ENCODE measurements at regions not wholly inside any gene's neighbourhood (a gene's known extent, or its start where the extent isn't known, plus 50 kb on each side); places are given as distances from the start of the nearest gene placed in this dataset.

GRCh38 chr16:51896013-51896412, 650.9 kb downstream of the TOX3 start:
- H3K9me3 Mint-ChIP-seq (ENCODE audit: low read depth) = peaks cover 4% of the 10 kb centered on the region
- H3K27ac Mint-ChIP-seq = no peak overlapping the region
- H3K36me3 Mint-ChIP-seq (ENCODE audit: insufficient read depth) = no peaks in the 10 kb centered on the region
- peaks cover 26% of the 10 kb centered on the region for H3K27me3 Mint-ChIP-seq
- TF ChIP-seq CTCF (IDR thresholded peaks at IDR 0.05; ENCODE audit: unreplicated experiment) = no peak
- peaks cover 8% of the 10 kb centered on the region for H3K4me1 Mint-ChIP-seq (ENCODE audit: low read depth)
- no peak overlapping the region for H3K4me3 Mint-ChIP-seq (ENCODE audit: low read depth)
- DNase-seq (ENCODE audit: low spot score, unreplicated experiment) = no peak

GRCh38 chr16:51892293-51893007, 654.5 kb downstream of the TOX3 start:
- H3K36me3 Mint-ChIP-seq (ENCODE audit: insufficient read depth) = no peaks in the 10 kb centered on the region
- peaks cover 17% of the 10 kb centered on the region for H3K27me3 Mint-ChIP-seq
- H3K4me1 Mint-ChIP-seq (ENCODE audit: low read depth) = peaks cover 8% of the 10 kb centered on the region
- TF ChIP-seq CTCF (IDR thresholded peaks at IDR 0.05; ENCODE audit: unreplicated experiment) = no peak
- no peak for DNase-seq (ENCODE audit: low spot score, unreplicated experiment)
- no peak overlapping the region for H3K4me3 Mint-ChIP-seq (ENCODE audit: low read depth)
- H3K9me3 Mint-ChIP-seq (ENCODE audit: low read depth) = peaks cover 4% of the 10 kb centered on the region
- no peak overlapping the region for H3K27ac Mint-ChIP-seq

GRCh38 chr16:51888534-51888933, 658.4 kb downstream of the TOX3 start:
- Mint-ChIP-seq H3K27ac (no peak overlapping the region), H3K36me3 (ENCODE audit: insufficient read depth) (no peaks in the 10 kb centered on the region), H3K9me3 (ENCODE audit: low read depth) (no peaks in the 10 kb centered on the region), H3K4me3 (ENCODE audit: low read depth) (no peak overlapping the region), H3K4me1 (ENCODE audit: low read depth) (peaks cover 8% of the 10 kb centered on the region), H3K27me3 (peaks cover 22% of the 10 kb centered on the region)
- no peak for TF ChIP-seq CTCF (IDR thresholded peaks at IDR 0.05; ENCODE audit: unreplicated experiment)
- no peak for DNase-seq (ENCODE audit: low spot score, unreplicated experiment)

GRCh38 chr16:51888016-51888415, 658.9 kb downstream of the TOX3 start:
- H3K27ac Mint-ChIP-seq = no peak overlapping the region
- no peaks in the 10 kb centered on the region for H3K9me3 Mint-ChIP-seq (ENCODE audit: low read depth)
- H3K4me3 Mint-ChIP-seq (ENCODE audit: low read depth) = no peak overlapping the region
- peaks cover 18% of the 10 kb centered on the region for H3K27me3 Mint-ChIP-seq
- peaks cover 8% of the 10 kb centered on the region for H3K4me1 Mint-ChIP-seq (ENCODE audit: low read depth)
- TF ChIP-seq CTCF (IDR thresholded peaks at IDR 0.05; ENCODE audit: unreplicated experiment) = no peak
- H3K36me3 Mint-ChIP-seq (ENCODE audit: insufficient read depth) = no peaks in the 10 kb centered on the region
- no peak for DNase-seq (ENCODE audit: low spot score, unreplicated experiment)

- Mint-ChIP-seq H3K4me3 (ENCODE audit: low read depth) (no peak overlapping the region), H3K27ac (no peak overlapping the region), H3K36me3 (ENCODE audit: insufficient read depth) (no peaks in the 10 kb centered on the region), H3K4me1 (ENCODE audit: low read depth) (no peaks in the 10 kb centered on the region), H3K27me3 (peaks cover 27% of the 10 kb centered on the region), H3K9me3 (ENCODE audit: low read depth) (no peaks in the 10 kb centered on the region)
- TF ChIP-seq CTCF (IDR thresholded peaks at IDR 0.05; ENCODE audit: unreplicated experiment) = no peak
- no peak for DNase-seq (ENCODE audit: low spot score, unreplicated experiment)
Measured at GRCh38 chr16:51886456-51886855, 660.5 kb downstream of the TOX3 start.
